Prostate gland (tissue), 2 donors: ENCODE measurements at regions not wholly inside any gene's neighbourhood (a gene's known extent, or its start where the extent isn't known, plus 50 kb on each side); places are given as distances from the start of the nearest gene placed in this dataset.

Experiments
- DNase-seq: peaks from one replicate; pipeline ENCODE4 v3.0.0-alpha.2; 2019; ENCODE audit warnings: low spot score
- H3K27ac ChIP-seq, 2 donors: fragments of 200-600 bp; sonication (generic); 2 replicates each; pipeline ENCODE4 v1.5.1; 2017 to 2019
- H3K27me3 ChIP-seq: fragments of 200-600 bp; sonication (generic); replicated peaks from 2 replicates; pipeline ENCODE4 v1.5.1; 2019; ENCODE audit not compliant: insufficient read depth
- H3K36me3 ChIP-seq, 2 donors: fragments of 200-600 bp; sonication (generic); 1 replicate in 1 of 2; 2 replicates in 1 of 2; pipeline versions ENCODE4 v1.5.1 to v1.8.1; 2017 to 2019
- H3K4me1 ChIP-seq: fragments of 200-600 bp; sonication (generic); replicated peaks from 2 replicates; pipeline ENCODE4 v1.5.1; 2019
- H3K4me3 ChIP-seq, 2 donors: fragments of 200-600 bp; sonication (generic); 2 replicates each; pipeline ENCODE4 v1.5.1; 2017 to 2019
- H3K9me3 ChIP-seq: fragments of 200-600 bp; sonication (generic); 2 replicates; pipeline ENCODE4 v1.5.1; 2017
- POLR2A ChIP-seq: fragments of 450-650 bp; IDR thresholded peaks from one replicate; pipeline ENCODE4 v1.6.1; 2016; ENCODE audit warnings: antibody characterized with exemption, mild to moderate bottlenecking
- POLR2AphosphoS5 ChIP-seq: sonication (generic); formaldehyde crosslinking; IDR thresholded peaks from one replicate; pipeline ENCODE4 v1.6.1; 2017; ENCODE audit warnings: antibody characterized with exemption
- WGBS: methylation state at CpG from one replicate; pipeline ENCODE4 v1.1.5; 2018; 5-methylcytosine and 5-hydroxymethylcytosine counted together
- intact Hi-C: fragments of 100-400 bp; cut with DNase I; formaldehyde crosslinking; loops from one replicate; pipeline ENCODE4 v1.14.2; 2022
- TF ChIP-seq, protein P1 (sequence below), 4 experiments: fragments of 200-600 bp in 2 of 4; fragments of 450-650 bp in 2 of 4; sonication (generic) in 2 of 4; IDR thresholded peaks; 1 replicate in 3 of 4; 2 replicates in 1 of 4; pipeline ENCODE4 v1.5.1; 2016 to 2019; ENCODE audit warnings: antibody characterized with exemption in 4 of 4, mild to moderate bottlenecking in 2 of 4, moderate library complexity in 2 of 4

DNA sequence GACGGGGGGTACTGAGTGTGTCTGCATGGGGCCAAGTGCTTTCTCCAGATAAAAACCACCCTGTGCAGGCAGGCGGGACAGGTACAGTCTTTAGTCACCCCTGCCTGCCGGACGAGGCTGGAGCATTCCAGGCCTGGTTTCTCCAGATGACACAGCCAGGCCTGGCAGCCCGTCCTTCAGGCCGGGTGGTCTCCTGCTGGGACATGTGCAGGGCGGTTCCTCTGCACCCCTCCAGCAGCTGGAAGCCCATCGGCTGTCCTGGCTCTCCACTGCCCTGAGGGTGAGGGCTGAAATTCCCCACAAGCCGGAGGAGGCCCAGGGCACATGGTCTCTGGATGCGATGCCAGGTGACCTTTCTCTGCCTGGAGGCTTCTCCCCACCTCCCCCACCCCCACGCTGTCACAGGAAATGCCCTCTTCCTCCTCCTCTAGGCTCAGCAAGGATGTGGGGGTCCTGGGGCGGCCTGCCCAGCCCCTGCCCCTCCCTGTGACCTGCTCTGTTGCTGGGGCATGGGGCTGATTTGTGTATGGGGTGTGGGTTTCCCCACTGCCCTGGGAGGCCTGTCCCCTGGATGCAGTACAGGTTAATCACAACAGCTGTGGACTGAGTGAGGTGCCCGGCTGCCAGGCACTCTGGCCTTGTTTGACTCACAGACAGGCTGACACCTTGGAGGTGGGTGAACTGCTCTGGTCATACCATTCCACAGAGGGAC is 110.7 kb upstream of the LRPAP1 start:
- Histone ChIP-seq H3K27me3 (no peaks in the 10 kb centered on the region), H3K4me3 (no peak overlapping the region), H3K4me1 (no peaks in the 10 kb centered on the region), H3K36me3 (no peaks in the 10 kb centered on the region), H3K27ac (no peak overlapping the region), H3K9me3 (no peaks in the 10 kb centered on the region)
- WGBS, result 76% methylated on average over 13 of the region's 13 CpGs
- no peak for TF ChIP-seq POLR2A
- no peak for TF ChIP-seq POLR2AphosphoS5
- TF ChIP-seq, protein P1, sequence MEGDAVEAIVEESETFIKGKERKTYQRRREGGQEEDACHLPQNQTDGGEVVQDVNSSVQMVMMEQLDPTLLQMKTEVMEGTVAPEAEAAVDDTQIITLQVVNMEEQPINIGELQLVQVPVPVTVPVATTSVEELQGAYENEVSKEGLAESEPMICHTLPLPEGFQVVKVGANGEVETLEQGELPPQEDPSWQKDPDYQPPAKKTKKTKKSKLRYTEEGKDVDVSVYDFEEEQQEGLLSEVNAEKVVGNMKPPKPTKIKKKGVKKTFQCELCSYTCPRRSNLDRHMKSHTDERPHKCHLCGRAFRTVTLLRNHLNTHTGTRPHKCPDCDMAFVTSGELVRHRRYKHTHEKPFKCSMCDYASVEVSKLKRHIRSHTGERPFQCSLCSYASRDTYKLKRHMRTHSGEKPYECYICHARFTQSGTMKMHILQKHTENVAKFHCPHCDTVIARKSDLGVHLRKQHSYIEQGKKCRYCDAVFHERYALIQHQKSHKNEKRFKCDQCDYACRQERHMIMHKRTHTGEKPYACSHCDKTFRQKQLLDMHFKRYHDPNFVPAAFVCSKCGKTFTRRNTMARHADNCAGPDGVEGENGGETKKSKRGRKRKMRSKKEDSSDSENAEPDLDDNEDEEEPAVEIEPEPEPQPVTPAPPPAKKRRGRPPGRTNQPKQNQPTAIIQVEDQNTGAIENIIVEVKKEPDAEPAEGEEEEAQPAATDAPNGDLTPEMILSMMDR (IDR thresholded peaks at IDR 0.05), result no peak
- intact Hi-C loops, result no loop called here
- DNase-seq, result no peak

DNA sequence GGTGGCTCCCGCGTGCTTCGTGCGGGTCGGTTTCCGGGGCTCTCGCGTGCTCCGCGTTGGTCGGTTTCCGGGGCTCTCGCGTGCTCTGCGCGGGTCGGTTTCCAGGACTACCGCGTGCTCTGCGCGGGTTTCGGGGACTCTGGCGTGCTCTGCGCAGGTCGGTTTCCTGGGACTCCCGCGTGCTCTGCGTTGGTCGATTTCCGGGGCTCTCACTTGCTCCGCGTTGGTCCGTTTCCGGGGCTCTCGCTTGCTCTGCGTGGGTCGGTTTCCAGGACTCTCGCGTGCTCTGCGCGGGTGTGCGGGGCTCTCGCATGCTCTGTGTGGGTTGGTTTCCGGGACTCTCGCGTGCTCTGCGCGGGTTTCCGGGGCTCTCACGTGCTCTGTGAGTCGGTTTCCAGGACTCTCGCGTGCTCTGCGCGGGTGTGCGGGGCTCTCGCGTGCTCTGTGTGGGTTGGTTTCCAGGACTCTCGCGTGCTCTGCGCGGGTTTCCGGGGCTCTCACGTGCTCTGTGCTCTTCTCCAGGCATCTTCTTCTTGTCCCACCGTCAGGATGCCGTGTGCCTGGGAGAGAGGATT is 109.9 kb upstream of the LRPAP1 start:
- no peak for DNase-seq
- H3K27me3 ChIP-seq, result no peaks in the 10 kb centered on the region
- TF ChIP-seq POLR2A, result no peak
- TF ChIP-seq, protein P1 (IDR thresholded peaks at IDR 0.05), result no peak
- no peak for TF ChIP-seq POLR2AphosphoS5
- no peak overlapping the region for H3K27ac ChIP-seq
- peaks cover 3% of the 10 kb centered on the region for H3K4me1 ChIP-seq
- H3K9me3 ChIP-seq, result no peaks in the 10 kb centered on the region
- H3K4me3 ChIP-seq, result no peak overlapping the region
- intact Hi-C loops, result no loop called here
- no peaks in the 10 kb centered on the region for H3K36me3 ChIP-seq
- 94% methylated on average over 66 of the region's 66 CpGs for WGBS

DNA sequence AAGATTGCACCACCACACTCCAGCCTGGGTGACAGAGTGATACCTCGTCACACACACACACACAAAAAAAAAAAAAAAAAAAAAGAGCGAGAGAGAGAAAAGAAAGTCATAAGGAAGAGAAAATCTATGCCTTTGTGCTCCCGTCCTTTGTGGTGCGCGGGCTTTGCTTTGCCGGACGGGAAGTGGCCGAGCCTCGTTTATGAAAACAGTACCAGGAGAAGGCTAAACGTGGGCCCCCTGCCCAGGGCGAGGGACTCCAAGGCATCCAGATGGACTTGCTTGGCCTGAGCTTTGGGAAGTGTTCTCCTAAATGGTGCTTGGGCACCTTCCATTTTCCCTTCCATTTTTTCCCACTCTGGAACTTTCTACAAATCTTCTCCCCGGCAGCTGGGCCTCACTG is 109.3 kb upstream of the LRPAP1 start:
- H3K27me3 ChIP-seq, result no peaks in the 10 kb centered on the region
- DNase-seq, result no peak
- no peaks in the 10 kb centered on the region for H3K9me3 ChIP-seq
- peaks cover 3% of the 10 kb centered on the region for H3K4me1 ChIP-seq
- intact Hi-C loops, result no loop called here
- H3K4me3 ChIP-seq, result no peak overlapping the region
- H3K36me3 ChIP-seq, result no peaks in the 10 kb centered on the region
- 94% methylated on average over 12 of the region's 12 CpGs for WGBS
- H3K27ac ChIP-seq, result no peak overlapping the region
- no peak for TF ChIP-seq POLR2A
- TF ChIP-seq POLR2AphosphoS5, result no peak
- TF ChIP-seq, protein P1 (IDR thresholded peaks at IDR 0.05), result no peak

DNA sequence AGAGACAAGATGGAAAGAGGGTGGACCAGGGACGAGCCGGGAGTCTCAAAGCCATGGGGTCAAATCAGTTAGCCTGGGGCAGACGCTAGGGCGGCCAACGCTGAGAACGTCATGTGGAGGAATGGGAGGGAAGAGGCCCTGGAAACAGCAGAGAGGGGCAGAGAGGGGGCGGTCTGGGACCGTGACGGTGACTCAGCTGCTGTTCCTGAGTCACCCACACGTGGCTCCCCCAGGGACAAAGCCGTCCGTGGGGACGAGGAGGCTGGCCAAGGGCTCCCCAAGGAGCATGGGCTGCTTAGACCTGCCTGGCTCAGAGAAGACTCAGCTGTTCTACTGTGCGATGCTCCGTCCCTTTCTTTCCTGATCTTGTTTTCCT is 108.4 kb upstream of the LRPAP1 start:
- intact Hi-C loops, result no loop called here
- DNase-seq, result no peak
- Histone ChIP-seq H3K4me3 (no peak overlapping the region), H3K27ac (peak overlapping the region in 1 of 2 donors; percentile 56), H3K9me3 (no peaks in the 10 kb centered on the region), H3K4me1 (peaks cover 3% of the 10 kb centered on the region), H3K36me3 (no peaks in the 10 kb centered on the region), H3K27me3 (no peaks in the 10 kb centered on the region)
- TF ChIP-seq, protein P1 (IDR thresholded peaks at IDR 0.05), result no peak
- TF ChIP-seq POLR2AphosphoS5, result peak; percentile 24
- 63% methylated on average over 15 of the region's 15 CpGs for WGBS
